GM23338 (cell line): ENCODE measurements at regions not wholly inside any gene's neighbourhood (a gene's known extent, or its start where the extent isn't known, plus 50 kb on each side); places are given as distances from the start of the nearest gene placed in this dataset.

Experiments
- CREB1 ChIP-seq: fragments of 250-450 bp; sonication (Bioruptor Pico); IDR thresholded peaks from 2 replicates; pipeline ENCODE4 v1.5.0; 2020; ENCODE audit warnings: low read depth, mild to moderate bottlenecking, moderate library complexity
- CTCF ChIP-seq, 2 experiments: fragments of 200-600 bp in 1 of 2; sonication (generic) in 1 of 2; conservative IDR thresholded peaks; 2 replicates each; pipeline versions ENCODE4 v1.5.1 to v1.6.1; 2016 to 2017; ENCODE audit warnings: antibody characterized with exemption in 2 of 2, low read depth in 2 of 2, mild to moderate bottlenecking in 2 of 2, moderate library complexity in 1 of 2
- ETS1 ChIP-seq: IDR thresholded peaks from 2 replicates; pipeline ENCODE4 v1.6.1; 2016; ENCODE audit warnings: antibody characterized with exemption
- EZH2 ChIP-seq: fragments of 200-600 bp; sonication (generic); IDR thresholded peaks from one replicate; pipeline ENCODE4 v1.8.0; 2017; ENCODE audit warnings: antibody characterized with exemption, mild to moderate bottlenecking, low read depth; ENCODE audit not compliant: unreplicated experiment
- EZH2phosphoT487 ChIP-seq: fragments of 200-600 bp; sonication (generic); IDR thresholded peaks from one replicate; pipeline ENCODE4 v1.8.1; 2018; ENCODE audit warnings: antibody characterized with exemption; ENCODE audit not compliant: unreplicated experiment
- JUNB ChIP-seq: IDR thresholded peaks from one replicate; pipeline ENCODE4 v1.6.1; 2016; ENCODE audit warnings: antibody characterized with exemption; ENCODE audit not compliant: unreplicated experiment
- NANOG ChIP-seq: IDR thresholded peaks from 2 replicates; pipeline ENCODE4 v1.6.1; 2016; ENCODE audit warnings: antibody characterized with exemption, borderline replicate concordance
- POLR2AphosphoS5 ChIP-seq: IDR thresholded peaks from 2 replicates; pipeline ENCODE4 v1.6.1; 2016; ENCODE audit warnings: antibody characterized with exemption, low read depth
- REST ChIP-seq: IDR thresholded peaks from one replicate; pipeline ENCODE4 v1.6.1; 2018; ENCODE audit warnings: antibody characterized with exemption; ENCODE audit not compliant: unreplicated experiment
- STAT1 ChIP-seq: IDR thresholded peaks from one replicate; pipeline ENCODE4 v1.6.1; 2016; ENCODE audit warnings: antibody characterized with exemption; ENCODE audit not compliant: unreplicated experiment
- ZNF114 ChIP-seq: fragments of 250-450 bp; sonication (Bioruptor Pico); IDR thresholded peaks from 2 replicates; pipeline ENCODE4 v1.5.0; 2020; ENCODE audit warnings: mild to moderate bottlenecking, moderate library complexity
- ZNF331 ChIP-seq: fragments of 250-450 bp; sonication (Bioruptor Pico); IDR thresholded peaks from 2 replicates; pipeline ENCODE4 v1.5.0; 2020; ENCODE audit warnings: low read depth, mild to moderate bottlenecking, moderate library complexity

- TF ChIP-seq EZH2 (no peak), POLR2AphosphoS5 (no peak), REST (no peak), CTCF (conservative IDR thresholded peaks at IDR 0.05; ENCODE audit: low read depth in 2 of 2) (no peak), ZNF114 (CRISPR knock-in tag) (no peak), CREB1 (CRISPR knock-in tag) (no peak), EZH2phosphoT487 (no peak), STAT1 (no peak), NANOG (no peak), ETS1 (no peak), JUNB (no peak), ZNF331 (CRISPR knock-in tag) (no peak)
Measured at GRCh38 chr7:80082213-80082612, 52.4 kb upstream of the GNAI1 start.
